Stimulated activated memory B cell treated with anti-CD40 and anti-IgM and Interleukin-4, amounts not matched to agents 10 μg/mL and 1 μg/mL and 100 μg/mL, for 72 hours (primary cell): ENCODE measurements at regions not wholly inside any gene's neighbourhood (a gene's known extent, or its start where the extent isn't known, plus 50 kb on each side); places are given as distances from the start of the nearest gene placed in this dataset.

Source experiments
- ATAC-seq: fragments of 150-1000 bp; cut with Tn5 transposase; 2 replicates; pipeline ENCODE4 v1.10.0; 2021
- H3K27ac Mint-ChIP-seq: one replicate; pipeline ENCODE4 v1.8.0; 2022; ENCODE audit warnings: mild to moderate bottlenecking, mixed read lengths
- H3K27me3 Mint-ChIP-seq: one replicate; pipeline ENCODE4 v1.8.0; 2022; ENCODE audit warnings: mixed read lengths
- H3K36me3 Mint-ChIP-seq: one replicate; pipeline ENCODE4 v1.8.0; 2022; ENCODE audit warnings: mixed read lengths
- H3K4me1 Mint-ChIP-seq: one replicate; pipeline ENCODE4 v1.8.0; 2022; ENCODE audit warnings: mixed read lengths
- H3K4me3 Mint-ChIP-seq: one replicate; pipeline ENCODE4 v1.8.0; 2022; ENCODE audit warnings: mild to moderate bottlenecking, moderate library complexity, mixed read lengths
- H3K9me3 Mint-ChIP-seq: one replicate; pipeline ENCODE4 v1.8.0; 2022; ENCODE audit warnings: mixed read lengths

- H3K4me3 Mint-ChIP-seq, result no peak overlapping the region
- no peak for ATAC-seq
Measured at GRCh38 chr2:11101430-11101829, 53.8 kb upstream of the SLC66A3 start.

GRCh38 chr2:11102466-11102865 is 52.8 kb upstream of the SLC66A3 start:
- Mint-ChIP-seq H3K4me3 (no peak overlapping the region), H3K27me3 (peaks cover 51% of the 10 kb centered on the region), H3K27ac (no peak overlapping the region), H3K36me3 (no peaks in the 10 kb centered on the region), H3K9me3 (no peaks in the 10 kb centered on the region), H3K4me1 (no peaks in the 10 kb centered on the region)
- ATAC-seq, result no peak

More at GRCh38 chr2:11101430-11101829, 53.8 kb upstream of the SLC66A3 start:
- Mint-ChIP-seq H3K27ac (no peak overlapping the region), H3K9me3 (no peaks in the 10 kb centered on the region), H3K36me3 (no peaks in the 10 kb centered on the region), H3K27me3 (peaks cover 51% of the 10 kb centered on the region), H3K4me1 (no peaks in the 10 kb centered on the region)

GRCh38 chr2:11102956-11103860 is 52.1 kb upstream of the SLC66A3 start:
- Mint-ChIP-seq H3K4me3 (no peak overlapping the region), H3K36me3 (no peaks in the 10 kb centered on the region), H3K9me3 (no peaks in the 10 kb centered on the region), H3K27ac (no peak overlapping the region), H3K27me3 (peaks cover 51% of the 10 kb centered on the region), H3K4me1 (no peaks in the 10 kb centered on the region)
- ATAC-seq, result peak; percentile 25

GRCh38 chr2:11103984-11104793 is 51.1 kb upstream of the SLC66A3 start:
- no peak overlapping the region for H3K4me3 Mint-ChIP-seq
- H3K27me3 Mint-ChIP-seq, result peaks cover 48% of the 10 kb centered on the region
- no peaks in the 10 kb centered on the region for H3K9me3 Mint-ChIP-seq
- no peak for ATAC-seq
- no peak overlapping the region for H3K27ac Mint-ChIP-seq
- H3K4me1 Mint-ChIP-seq, result no peaks in the 10 kb centered on the region
- H3K36me3 Mint-ChIP-seq, result no peaks in the 10 kb centered on the region

- peak; percentile 51 for ATAC-seq
Measured at GRCh38 chr2:11104794-11105660, 50.2 kb upstream of the SLC66A3 start.

More at GRCh38 chr2:11104794-11105660, 50.2 kb upstream of the SLC66A3 start:
- H3K4me1 Mint-ChIP-seq, result no peaks in the 10 kb centered on the region
- H3K27me3 Mint-ChIP-seq, result peaks cover 40% of the 10 kb centered on the region
- H3K4me3 Mint-ChIP-seq, result no peak overlapping the region
- no peak overlapping the region for H3K27ac Mint-ChIP-seq
- H3K36me3 Mint-ChIP-seq, result no peaks in the 10 kb centered on the region
- no peaks in the 10 kb centered on the region for H3K9me3 Mint-ChIP-seq
